ENCODE measurements at regions not wholly inside any gene's neighbourhood (a gene's known extent, or its start where the extent isn't known, plus 50 kb on each side); places are given as distances from the start of the nearest gene placed in this dataset.
"Not testable (repeated sequence)": the region's sequence is repeated elsewhere in the genome, so short reads cannot be mapped to it uniquely, and the experiment has no call there.

DNA sequence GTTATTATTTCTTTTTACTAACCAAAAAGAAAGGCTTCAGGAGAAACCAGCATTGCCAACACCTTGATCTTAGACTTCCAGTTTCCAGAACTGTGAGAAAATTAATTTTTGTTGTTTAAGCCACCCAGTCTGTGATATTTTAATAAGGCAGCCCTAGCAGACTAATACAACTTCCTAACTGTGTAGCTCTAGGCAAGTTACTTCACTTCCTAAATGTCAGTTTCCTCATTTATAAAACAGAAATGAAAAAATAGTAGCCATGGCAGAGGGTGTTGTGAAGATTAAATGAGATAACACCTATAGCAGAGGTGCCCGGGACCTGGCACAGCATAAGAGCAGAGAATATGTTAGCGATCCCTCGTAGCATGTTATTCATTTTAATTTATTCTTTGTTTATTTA is 66.6 kb upstream of the HAND1 start:
- no peak for DNase-seq (ENCODE audit: low read depth)

GRCh38 chr5:154543380-154543779 is 65.4 kb upstream of the HAND1 start:
- DNase-seq (ENCODE audit: low read depth) = no peak

DNA sequence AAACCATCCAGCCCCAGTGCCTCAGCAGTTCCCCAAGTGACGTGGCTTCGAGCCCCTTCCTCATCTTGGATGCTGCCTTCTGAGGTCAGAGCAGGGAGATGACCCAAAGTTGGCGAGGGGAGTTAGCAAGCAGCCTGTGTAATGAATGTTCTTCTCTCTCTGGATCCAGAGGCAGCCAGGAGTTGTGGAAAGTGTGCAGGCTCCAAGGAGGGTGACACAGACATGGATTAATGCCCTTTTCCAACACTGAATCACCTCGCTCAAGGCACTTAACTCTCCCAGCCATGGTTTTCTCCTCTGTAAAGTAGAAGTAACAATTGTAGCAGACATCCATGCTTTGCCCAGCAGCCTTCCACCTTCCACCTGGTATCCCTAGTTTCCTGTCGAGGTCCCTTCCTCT is 64.6 kb upstream of the HAND1 start:
- DNase-seq (ENCODE audit: low read depth) = no peak

DNA sequence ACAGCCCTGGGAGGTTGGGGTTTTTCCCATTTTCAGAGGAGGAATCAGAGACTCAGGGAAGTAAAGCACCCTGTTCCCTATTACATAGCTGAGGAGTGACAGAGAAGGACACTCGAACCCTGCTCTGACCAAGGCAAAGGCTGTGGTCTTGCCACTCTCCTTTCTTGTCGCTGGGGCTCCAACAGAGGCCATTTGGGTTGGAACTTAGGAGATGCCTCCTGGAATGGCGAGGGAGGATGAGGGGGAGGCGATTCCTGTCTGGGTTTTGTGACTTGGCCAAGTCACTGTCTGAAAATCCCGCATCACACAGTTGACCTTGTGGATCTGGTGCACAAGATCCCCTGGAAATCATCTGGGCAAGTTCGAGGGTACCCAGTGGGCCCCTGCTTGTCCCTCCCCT is 64.0 kb upstream of the HAND1 start:
- DNase-seq (ENCODE audit: low read depth) = no peak

DNA sequence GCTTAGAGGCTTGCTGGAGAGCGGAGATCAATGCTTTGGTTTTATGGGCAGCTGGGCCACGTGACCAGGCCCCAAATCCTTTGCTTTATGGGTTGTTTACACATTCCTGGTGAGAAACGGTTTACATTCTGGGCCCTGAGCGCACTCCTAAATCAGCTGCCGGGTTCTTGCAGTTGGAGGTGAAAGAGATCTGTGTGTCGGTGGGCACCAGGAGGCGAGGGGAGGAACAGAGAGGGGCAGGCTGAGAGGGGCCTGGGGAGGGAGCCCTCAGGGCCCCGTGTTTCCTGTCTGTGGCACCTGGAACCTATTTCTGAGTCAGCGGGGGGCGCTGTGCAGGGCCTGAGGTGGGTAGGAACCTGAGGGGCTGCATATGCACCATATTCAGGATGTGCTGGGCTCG is 63.5 kb upstream of the HAND1 start:
- no peak for DNase-seq (ENCODE audit: low read depth)

- no peak for DNase-seq (ENCODE audit: low read depth)
Observed at GRCh38 chr5:154540600-154540999, 62.6 kb upstream of the HAND1 start.

DNA sequence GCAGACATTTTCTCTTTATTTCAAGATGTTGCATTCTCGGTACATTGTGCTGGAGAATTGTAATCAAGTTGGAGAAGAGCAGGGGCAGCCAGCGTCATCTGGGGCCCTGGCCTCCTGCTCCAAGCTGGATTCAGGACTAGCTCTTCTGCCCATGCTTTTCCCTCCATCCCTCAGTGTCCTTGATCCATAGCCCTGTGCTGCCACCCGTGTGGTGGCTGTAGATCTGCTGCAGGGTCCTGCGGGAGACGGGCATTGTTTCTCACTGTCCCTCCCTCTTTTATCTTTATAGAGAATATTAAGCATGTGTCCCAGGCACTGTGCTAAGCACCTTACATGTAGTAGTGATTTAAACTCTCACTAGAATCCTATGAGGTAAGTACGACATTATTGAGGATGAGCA is 60.5 kb upstream of the HAND1 start:
- DNase-seq (ENCODE audit: low read depth) = no peak

GRCh38 chr5:154536439-154536838 is 58.4 kb upstream of the HAND1 start:
- DNase-seq (ENCODE audit: low read depth) = not testable (repeated sequence)

GRCh38 chr5:154535535-154535934 is 57.5 kb upstream of the HAND1 start:
- DNase-seq (ENCODE audit: low read depth) = no peak

DNA sequence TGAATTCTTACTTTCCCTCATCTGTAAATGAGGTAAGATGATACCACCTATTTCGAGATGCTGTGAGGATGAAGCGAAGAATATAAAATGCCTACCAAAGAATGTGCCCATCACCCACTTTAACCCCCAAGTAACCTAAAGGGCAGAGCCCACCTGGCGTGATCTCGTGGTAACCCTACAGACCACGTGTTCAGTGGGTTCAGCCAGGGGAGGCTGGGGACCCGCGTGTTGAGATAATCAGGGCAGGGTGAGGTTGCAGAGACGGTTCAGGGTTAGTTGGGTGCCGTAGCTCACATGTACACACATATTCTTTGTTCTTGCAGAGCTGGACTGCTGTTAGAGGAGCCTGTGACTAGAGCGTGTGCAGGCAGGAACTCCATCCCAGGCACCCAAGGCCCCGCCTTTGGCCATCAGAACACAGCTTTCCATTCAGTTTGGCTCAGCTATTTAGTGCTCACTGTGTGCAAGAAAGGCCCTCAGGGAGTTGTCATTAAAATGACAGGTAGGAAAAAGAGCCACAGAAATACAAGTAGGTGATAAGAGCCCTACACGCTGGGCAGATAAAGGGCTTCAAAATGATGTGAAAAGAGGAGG is 56.5 kb upstream of the HAND1 start:
- DNase-seq (ENCODE audit: low read depth) = no peak

GRCh38 chr5:154529282-154529681 is 51.3 kb upstream of the HAND1 start:
- no peak for DNase-seq (ENCODE audit: low read depth)

DNA sequence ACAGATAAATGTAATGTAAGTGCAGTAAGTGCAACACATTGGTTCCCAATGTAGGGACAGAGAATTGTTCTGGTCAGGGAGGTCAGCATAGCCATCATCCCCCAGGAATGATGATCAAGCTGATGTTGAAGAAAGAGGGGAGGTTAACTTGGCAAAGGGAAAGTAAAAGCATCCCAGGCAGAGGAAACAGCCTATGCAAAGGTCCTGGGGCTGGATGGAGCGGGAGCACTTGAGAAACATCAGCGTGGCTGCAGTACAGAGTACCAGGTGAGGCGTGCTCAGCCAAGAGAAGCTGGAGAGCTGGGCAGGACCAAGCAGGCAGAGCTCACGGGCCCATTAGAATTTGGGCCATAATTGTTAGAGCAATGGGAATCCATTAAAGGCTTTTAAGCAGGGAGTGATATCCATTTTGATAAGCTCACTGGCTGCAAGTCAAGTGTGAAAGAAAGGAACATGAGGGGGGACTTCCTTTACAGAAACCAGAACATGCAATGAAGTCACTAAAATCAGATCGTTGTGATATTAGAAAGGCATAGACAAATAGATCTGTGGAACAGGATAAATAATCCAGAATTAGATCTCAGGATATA is 50.1 kb upstream of the HAND1 start:
- no peak for DNase-seq (ENCODE audit: low read depth)
